GM12878 (cell line): ENCODE measurements at regions not wholly inside any gene's neighbourhood (a gene's known extent, or its start where the extent isn't known, plus 50 kb on each side); places are given as distances from the start of the nearest gene placed in this dataset.

Source experiments
- BRCA1 ChIP-seq: IDR thresholded peaks from 2 replicates; pipeline ENCODE4 v1.6.1; 2011; ENCODE audit warnings: low read depth, low read length, improper control_type of control experiment
- EZH2 ChIP-seq: IDR thresholded peaks from 2 replicates; pipeline ENCODE4 v1.6.1; 2012; ENCODE audit warnings: low read depth, mild to moderate bottlenecking, control low read depth, inconsistent platforms, low read length, borderline replicate concordance; ENCODE audit not compliant: control insufficient read depth
- IRF3 ChIP-seq: fragments of 450-650 bp; IDR thresholded peaks from 2 replicates; pipeline ENCODE4 v1.6.1; 2014; ENCODE audit warnings: mild to moderate bottlenecking
- PRDM15 ChIP-seq: fragments of 450-650 bp; formaldehyde crosslinking; IDR thresholded peaks from 2 replicates; pipeline ENCODE4 v1.4.0; 2020; ENCODE audit warnings: mild to moderate bottlenecking, moderate library complexity
- SIX5 ChIP-seq: IDR thresholded peaks from 2 replicates; pipeline ENCODE4 v1.6.1; 2011; ENCODE audit warnings: mild to moderate bottlenecking, low read depth, low read length, moderate library complexity; ENCODE audit not compliant: severe bottlenecking
- ZNF687 ChIP-seq: fragments of 450-650 bp; IDR thresholded peaks from 2 replicates; pipeline ENCODE4 v1.6.1; 2017; ENCODE audit warnings: mild to moderate bottlenecking, moderate library complexity

DNA sequence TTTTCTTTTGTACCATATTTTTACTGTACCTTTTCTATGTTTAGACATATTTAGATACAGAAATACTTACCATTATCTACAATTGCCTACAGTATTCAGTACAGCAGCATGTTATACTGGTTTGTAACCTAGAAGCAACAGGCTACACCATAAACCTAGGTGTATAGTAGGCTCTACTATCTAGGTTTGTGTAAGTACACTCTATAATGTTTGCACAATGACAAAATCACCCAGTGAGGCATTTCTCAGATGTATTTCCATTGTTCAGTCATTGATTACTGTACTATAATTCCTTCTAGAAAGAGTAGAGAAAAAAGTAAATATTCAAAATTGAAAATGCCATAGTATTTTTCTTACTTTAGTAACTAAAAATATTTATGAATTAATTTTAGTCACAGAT is 490.1 kb upstream of the REG3G start:
- TF ChIP-seq BRCA1 (no peak), ZNF687 (no peak), PRDM15 (CRISPR knock-in tag) (no peak), IRF3 (no peak), SIX5 (no peak), EZH2 (no peak)
